ENCODE measurements at regions not wholly inside any gene's neighbourhood (a gene's known extent, or its start where the extent isn't known, plus 50 kb on each side); places are given as distances from the start of the nearest gene placed in this dataset.

DNA sequence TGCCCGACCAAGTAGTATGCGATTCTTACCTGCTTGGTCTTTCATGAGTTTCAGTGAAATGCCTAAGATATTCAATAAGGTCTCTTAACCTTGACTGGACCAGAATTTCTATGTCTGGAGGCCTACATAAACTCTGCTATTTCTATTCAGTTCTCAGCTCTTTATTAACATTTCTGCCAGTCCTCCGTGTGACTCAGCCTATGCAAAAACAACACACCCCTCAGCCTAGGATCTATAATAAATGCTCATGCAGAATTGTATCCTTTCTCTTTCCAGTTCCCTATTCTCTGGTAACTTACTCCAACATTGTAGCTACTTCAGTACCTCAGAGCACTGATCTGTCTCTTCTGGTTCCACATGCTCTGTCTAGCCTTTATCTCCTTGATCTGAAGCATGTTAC lies 1507.4 kb downstream of the CDH11 start:
- no peak for DNase-seq (ENCODE audit: low spot score)

DNA sequence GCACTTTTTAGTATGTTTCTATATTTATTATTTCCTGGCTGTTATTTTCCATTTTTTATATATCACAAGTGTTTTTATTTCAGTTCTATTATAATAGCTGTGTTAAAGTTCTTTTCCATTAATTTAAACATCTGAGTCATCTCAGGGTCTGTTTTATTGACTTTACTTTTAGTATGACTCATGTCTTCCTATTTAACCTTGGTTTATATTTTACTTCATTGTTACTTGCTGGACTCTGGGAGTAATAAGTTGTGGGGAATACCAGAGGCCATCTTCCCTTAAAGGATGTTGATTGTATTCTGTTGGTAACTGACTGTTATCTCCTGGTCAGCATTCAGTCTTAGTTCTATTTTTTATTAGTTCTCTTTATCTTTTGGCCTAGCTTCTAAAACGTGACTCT lies 1508.2 kb downstream of the CDH11 start:
- no peak for DNase-seq (ENCODE audit: low spot score)

DNA sequence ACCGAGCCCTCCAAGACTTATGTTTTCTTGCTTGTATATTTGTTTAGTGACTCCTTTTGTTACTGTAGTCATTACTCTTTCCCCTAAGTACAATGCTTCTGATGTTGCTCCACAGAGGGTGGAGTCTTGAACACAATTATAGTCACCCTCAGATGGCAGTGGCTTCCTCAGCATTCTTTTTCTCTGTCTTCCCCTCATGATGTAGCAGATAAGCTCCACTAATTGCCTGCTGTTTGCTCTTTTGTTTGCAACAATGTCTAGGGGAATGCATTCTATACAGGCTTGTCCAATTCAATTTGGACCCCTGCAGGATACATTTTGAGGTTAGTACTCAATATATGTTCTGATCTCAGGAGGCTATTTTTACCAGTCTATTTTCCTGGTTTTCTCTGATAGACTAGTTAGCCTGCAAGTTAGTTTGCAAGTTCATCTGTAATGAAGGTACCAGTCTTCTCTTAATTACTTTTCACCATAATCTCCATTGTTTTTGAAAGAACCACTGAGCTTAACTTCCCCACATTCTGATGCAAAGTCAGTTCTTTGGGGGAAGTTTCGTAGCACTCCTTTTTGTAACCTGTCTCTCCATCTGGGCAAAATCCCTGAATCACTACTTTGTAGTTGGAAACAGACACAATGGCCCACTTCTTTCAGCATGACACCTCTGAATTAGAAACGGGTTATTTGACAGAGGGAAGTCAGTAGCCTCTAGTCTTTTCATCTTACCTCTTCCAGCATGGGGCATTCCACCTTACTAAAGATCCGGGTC lies 1509.2 kb downstream of the CDH11 start:
- DNase-seq (ENCODE audit: low spot score) = no peak

DNA sequence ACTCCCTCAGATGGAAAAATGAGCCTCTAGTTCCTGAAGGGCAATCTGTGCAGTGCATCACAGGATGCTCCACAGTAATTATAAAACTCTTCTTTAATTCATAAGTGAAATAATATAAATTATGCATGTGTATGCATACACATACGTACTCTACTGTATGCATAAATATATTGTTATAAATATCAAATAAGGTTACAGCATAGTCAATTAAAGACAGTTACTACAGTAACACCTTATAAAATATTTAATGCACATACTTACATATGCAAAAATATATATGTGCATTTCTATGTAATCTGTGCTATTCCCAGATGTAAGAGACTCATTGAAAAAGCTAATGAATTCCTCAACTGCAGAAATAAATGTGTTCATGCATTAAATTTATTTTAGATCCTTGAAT lies 1515.1 kb downstream of the CDH11 start:
- DNase-seq (ENCODE audit: low spot score) = no peak

DNA sequence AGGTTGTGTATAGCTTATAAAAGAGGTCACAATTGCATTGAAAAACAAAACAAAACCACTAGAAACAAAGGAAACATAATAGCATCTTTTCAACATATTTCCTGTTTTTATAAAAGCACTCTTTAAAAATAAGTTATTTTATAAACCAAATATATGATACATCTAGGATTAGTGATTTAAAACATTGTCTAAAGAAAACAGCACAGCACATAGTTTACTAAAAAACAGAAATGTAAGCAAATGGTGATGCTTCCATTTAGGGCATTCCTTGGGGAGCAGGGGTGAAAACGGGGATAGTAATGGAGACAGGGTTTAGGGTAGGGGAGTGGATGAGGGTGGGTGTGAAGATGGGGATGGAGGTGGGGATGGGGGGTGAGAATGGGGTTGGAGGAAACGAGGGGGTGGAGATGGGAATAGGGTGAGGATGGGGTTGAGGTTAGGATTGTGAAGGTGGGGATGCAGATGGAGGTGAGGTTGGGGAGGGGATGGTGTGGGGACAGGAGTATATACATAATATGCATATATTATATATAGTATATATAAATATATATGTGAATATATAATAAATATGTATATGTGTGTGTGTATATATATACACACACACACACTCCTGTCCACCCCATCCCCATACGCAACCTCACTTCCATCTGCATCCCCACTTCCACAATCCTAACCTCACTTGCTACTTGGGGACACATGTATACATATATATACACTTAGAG lies 1519.5 kb downstream of the CDH11 start:
- DNase-seq (ENCODE audit: low spot score) = no peak

DNA sequence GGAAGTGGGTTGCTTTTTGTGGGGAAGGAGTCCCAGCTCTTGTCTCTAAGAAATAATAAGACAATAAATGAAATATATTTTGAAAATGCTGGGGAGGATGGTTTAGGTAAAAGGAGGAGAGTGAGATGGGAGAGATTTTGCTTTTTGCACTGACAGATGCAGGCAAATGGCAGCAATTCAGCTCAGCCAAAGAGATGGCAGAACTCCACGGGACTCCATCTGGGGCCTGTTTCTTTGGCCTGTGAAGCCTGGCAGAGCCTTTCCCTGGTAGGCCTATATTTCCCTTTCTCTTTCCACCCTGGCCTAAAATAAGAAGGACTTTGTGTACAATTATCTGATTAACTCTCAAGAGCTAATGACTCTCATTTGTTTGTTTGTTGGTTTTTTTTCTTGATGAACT lies 1525.1 kb downstream of the CDH11 start:
- no peak for DNase-seq (ENCODE audit: low spot score)

DNA sequence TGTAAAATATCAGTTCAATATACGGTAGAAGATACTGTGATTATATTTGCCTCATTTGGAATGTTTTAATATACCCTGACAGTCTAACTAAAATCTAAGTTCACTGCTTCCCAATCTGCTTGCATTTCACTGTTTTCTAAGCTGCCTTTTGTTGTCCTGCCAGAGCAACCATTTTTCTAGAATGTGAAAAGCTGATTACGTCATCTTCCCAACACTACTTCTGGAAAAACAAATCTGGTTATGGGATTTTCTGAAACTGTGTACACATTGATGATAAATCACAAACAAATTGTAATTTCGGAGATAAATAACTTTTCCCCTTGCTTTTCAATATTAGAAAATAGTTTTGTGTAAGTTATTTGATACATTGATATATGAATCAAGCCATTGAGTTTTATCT lies 1529.0 kb downstream of the CDH11 start:
- DNase-seq (ENCODE audit: low spot score) = no peak

DNA sequence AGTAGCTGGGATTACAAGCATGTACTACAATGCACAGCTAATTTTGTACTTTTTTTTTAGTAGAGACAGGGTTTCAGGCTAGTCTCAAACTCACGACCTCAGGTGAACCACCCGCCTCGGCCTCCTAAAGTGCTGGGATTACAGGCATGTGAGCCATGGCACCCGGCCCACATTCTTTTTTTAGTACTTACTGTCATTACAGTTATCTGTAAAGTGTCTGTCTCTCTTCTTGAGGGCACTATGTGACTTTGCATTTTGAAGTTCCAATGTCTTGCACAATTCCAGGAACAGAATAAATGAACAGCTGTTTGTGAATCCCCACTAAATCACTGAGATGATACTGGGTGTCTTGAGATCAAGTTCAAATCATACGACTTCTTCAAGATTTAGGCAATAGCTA lies 1540.3 kb downstream of the CDH11 start:
- DNase-seq (ENCODE audit: low spot score) = no peak

DNA sequence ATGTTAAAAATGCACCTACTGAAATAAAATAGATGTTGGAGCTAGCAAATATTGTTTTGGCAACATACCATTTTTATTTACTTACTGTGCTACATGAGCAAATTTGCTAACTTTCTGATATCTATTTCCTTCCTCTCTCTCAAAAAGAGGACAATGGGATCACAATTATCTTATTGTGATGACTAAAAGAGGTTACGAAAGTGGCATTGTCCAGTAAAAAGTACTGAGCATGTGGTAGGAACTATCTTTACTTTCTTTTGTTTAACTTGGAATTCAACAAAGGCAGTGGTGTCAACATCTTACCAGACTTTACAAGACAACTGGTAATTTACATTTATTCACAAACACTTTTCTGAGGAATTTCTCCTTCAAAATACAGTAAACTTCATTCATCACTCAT lies 1542.6 kb upstream of the CDH8 start:
- DNase-seq (ENCODE audit: low spot score) = no peak

DNA sequence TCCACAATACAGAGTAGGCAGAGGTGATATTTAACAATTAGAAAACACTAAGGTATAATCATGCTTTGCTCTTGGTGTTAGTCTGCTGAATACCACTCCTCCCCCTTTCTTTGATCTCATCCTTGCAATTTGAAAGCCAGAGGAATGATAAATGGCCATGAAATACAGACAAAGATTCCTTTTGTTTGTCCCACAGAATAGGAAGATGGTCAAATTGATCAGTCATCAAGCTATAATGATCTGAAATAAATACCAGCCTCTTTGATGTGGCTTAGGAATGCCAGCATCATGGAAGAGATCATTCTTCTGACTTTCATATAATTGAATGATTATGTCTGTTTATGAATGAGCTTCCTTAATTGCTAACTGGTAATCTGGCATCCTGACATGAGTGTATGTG lies 1541.7 kb upstream of the CDH8 start:
- no peak for DNase-seq (ENCODE audit: low spot score)

DNA sequence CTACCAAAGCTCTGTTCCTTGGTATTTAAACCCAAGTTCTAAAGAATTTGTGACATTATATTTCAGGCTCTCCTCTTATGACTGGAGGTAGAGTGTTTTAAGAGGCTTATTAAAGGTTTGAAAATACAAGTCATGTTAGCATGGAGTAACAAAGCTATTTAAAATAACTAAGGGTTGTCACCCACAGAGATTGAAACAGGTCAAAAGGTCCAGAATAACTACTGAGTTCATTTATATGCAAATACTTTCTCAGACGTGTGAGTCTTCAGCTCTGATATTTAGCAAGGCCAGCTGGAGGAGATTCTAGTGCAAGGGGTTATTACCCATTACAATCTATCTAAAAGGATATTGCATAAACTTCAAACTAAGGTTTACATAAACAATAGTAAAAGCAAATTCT lies 1538.8 kb upstream of the CDH8 start:
- no peak for DNase-seq (ENCODE audit: low spot score)

DNA sequence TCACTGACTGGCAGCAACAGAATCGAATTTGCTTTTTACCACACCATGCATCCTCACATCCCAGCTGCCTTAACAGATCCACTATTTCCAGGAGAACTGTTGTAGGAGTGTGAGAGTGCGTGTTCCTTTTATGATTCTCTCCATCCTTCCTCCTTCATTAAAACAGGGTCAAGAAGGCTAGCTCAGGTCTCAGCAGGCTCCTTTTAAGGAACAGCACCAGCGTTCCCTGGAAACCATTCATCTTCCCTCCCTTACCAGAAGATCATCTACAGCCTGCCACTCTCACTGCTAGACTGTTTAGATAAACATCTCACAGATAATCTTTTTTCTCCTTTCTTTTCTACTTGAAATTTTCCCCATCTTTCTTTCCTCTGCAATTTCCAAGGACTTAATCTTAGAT lies 1531.9 kb upstream of the CDH8 start:
- DNase-seq (ENCODE audit: low spot score) = no peak

DNA sequence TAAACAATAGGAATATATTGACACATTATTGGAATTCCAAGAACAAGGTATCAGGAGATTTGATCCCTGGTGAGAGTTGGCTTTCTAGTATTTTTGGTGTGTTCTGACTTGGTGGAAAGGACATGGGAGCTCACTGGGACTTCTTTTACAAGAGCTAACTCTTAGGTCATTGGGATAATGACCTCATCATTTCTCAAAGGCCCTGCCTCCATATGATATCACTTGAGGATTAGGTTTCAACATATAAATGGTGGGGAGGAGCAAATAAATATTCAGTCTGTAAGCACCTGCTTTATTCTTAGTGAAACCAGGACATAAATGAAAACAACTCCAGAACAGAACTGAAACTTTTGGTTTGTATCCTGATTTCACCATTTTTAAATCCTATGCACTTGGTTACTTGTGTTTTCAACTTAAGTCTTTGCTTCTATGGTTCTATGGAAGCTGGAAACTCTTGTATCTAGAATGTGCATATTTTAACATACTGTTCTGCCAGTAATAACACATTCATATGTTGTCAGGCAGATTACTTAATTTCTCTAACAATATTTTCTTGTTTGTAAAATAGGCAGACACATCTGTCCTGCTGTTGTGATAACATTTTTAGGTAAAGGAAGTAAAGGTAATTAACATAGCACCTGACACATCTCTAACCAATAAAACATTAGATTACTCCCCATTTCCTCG lies 1527.7 kb upstream of the CDH8 start:
- DNase-seq (ENCODE audit: low spot score) = no peak

DNA sequence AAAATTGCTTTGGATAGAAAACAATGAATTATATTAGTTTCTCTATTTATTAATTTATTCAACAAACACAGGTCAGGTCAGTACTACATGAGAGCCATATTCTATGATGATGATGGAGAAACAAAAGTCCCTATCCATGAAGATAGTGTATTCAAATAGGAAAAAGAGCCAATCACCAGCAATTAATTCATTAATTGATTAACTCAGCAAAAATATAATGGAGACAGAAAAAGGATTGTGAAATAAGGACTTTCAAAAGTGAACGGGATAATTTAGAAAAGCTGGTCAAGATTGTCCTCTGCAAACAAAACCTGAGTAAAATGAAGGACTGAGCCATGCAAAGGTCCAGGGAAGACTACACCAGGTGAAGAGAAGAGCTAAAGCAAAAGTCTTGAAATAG lies 1517.7 kb upstream of the CDH8 start:
- no peak for DNase-seq (ENCODE audit: low spot score)

DNA sequence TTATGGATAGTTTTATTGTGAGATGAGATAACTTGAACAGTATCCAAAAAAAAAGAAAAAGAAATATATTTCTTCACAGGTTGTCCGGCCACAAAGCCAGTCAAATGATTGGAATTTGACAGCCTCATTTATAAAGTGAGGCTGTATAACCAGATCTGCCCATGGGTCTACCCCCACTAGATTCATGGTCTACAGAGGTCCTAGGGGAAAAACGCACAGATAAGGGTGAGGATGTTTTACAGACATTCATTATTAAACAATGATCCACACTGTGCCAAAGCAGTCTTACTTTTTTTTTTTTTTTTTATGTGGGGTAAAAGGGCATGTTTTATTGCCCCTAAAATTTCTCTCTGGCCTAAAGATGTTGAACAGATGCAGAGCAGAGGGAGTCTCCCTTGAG lies 1503.0 kb upstream of the CDH8 start:
- DNase-seq (ENCODE audit: low spot score) = no peak

DNA sequence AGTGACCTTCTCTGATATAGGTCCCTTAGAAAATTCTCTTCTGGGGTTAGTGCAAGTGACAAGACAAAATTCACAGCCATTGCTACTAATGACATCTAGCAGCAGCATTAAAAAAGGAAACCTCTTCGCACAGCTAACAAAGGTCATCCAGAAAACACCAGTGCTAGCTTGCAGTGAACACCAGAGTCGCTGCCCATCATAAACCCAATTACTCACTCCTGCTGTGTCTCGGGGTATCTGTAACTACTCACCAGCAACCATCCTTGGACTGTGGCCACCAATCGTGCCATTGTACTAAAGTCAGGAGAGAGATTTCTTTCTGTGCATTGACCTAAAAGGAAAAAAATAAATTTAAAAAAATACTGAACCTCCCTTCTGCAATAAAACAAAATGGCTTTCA lies 1494.7 kb upstream of the CDH8 start:
- no peak for DNase-seq (ENCODE audit: low spot score)

DNA sequence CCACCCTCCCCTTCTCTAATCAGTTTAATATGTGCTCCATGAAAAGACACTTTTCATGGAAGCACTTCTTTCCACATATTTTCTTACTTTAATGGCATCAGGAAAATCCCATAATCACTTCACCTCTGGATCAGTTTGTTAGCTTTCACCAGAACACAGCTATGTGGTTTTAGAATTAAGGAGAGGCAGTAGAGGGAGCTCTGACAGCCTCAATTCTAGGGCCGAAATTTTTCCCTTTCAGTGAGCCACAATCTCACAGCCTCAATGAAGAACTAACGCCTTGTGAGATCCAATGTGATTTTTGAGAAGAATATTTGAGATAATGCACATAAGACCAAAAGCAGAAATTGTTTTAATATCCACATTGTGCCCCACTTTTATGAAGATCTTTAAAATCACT lies 1494.0 kb upstream of the CDH8 start:
- DNase-seq (ENCODE audit: low spot score) = no peak

DNA sequence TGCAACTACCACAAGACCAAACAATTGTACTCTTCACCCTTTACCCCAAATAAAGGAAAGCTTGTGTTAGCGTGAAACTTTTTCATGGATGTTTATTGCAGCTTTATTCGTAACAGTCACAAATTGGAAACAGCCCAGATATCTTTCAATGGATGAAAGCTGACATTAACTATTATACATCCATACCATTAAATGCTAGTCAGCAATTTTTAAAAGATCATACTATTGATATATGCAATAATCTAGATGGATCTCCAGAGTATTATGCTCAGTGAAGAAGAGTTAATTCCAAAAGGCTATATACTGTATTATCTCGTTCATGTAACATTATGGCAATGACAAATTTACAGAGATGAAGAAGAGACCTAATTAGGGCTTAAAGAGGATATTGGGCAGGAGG lies 1491.2 kb upstream of the CDH8 start:
- no peak for DNase-seq (ENCODE audit: low spot score)

DNA sequence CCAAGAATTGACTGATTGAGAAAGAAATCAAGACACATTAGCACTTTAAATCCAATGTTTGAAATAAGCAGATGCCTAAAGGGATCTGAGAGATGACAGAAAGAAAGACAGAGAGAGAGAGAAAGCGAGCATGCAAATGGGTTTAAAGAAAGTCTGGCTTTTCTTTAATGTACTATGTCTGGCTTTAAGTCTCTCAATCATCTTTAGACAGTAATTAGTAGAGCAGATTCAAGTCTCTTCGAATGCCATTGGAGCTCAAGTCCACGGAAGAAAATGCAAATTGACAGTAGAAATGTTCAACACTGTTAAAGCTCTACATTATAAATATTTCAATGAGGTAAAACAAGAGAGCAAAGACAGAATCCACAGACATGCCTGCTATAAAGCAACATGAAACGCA lies 1480.2 kb upstream of the CDH8 start:
- no peak for DNase-seq (ENCODE audit: low spot score)

DNA sequence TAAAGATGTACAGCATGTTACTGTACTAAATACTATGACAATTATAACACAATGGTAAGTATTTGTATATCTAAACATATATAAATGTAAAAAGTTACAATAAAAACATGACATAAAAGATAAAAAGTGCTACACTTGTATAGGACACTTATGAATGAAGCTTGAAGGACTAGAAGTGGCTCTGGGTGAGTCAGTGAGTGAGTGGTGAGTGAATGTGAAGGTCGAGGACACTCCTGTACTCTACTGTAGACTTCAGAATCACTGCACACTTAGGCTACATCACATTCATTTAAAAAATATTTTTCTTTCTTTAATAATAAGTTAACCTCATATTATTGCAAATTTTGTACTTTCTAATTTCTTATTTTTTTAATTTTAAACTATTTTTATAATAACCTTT lies 1476.7 kb upstream of the CDH8 start:
- DNase-seq (ENCODE audit: low spot score) = no peak

DNA sequence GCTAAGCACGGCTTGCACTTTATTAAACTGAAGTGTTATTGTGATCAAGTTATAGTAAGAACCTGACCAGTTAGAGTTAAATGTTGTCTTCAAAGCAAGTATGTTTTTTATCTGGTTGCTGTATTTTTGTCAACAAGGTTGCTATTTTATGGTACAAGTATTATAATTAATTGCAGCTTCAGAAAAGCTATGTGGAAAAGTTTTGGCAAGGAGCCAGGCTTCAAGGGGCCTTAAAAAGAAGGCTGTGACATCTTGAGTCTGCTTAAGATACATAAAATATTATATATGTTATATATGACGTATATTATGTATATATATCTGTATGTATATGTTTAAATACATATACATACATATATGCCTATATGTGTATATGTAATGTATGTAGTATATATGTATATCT lies 1461.2 kb upstream of the CDH8 start:
- DNase-seq (ENCODE audit: low spot score) = no peak

DNA sequence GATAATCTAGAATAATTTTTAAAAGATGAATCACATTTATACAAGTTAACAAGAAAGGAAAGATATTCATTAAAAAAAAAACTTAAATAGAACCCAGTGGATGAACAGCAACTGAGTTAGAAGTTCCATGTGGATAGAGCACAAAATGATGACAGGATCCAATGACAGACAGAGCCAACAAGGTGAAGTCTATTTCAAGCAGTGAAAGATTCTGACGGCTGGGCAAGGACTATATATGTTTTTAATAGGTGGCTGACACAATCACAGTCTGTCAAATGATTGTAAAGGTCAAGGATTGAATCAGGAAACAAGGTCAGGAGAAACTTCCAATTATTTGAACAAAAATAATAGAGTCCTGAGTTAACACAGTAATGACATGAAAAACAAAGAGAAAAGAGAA lies 1460.0 kb upstream of the CDH8 start:
- no peak for DNase-seq (ENCODE audit: low spot score)

DNA sequence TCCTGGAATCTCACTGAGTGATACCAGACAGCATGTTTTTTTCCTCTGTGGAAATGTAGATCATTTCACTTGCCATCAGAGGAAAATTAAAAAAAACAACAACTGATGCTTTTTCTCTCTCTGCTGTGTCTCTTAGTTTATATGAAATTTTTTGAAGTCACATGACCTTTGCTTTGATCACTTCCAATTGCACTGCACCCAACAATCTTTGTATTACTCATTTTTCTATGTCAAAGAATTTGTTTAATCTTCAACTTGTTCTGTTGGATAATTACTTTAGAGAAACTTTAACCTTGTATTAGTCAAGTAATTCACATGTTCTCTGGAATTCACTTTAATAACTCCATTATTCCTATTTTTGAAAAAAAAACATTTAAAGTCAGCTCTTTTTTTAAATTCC lies 1452.7 kb upstream of the CDH8 start:
- no peak for DNase-seq (ENCODE audit: low spot score)

Measured in AG08396 (cell line).